ENCODE measurements at regions not wholly inside any gene's neighbourhood (a gene's known extent, or its start where the extent isn't known, plus 50 kb on each side); places are given as distances from the start of the nearest gene placed in this dataset.

DNA sequence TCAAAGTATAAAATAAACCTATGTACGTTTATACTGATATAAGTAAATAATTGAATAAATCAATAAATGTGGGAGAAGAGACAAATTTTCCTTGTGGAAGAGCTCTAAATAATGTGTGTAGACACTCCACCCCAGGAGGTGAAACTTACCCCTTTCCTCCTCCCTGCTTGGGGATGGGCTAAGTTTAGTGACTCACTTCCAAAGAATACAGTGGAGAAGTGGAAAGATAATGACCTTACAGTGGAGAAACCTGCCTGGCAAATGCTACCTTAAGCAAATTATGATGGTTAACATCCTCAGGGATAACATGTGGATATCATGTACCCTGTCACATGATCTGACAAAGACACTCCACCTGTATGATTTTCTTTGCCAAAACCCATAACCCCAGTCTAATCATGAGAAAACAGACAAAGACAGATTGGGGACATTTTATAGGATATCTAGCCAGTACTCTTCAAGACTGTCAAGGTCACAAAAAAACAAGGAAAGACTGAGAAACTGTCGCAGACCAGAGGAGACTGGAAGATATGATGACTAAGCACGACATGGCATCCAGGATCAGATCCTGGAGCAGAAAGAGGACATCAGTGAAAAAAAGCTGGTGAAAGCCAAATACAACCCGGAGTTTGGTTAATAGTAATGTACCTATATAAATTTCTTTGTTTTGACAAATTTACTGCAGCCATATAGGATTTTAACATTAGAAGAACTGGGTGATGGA, 195.5 kb upstream of the PRDM1 start:
- Mint-ChIP-seq H3K27me3 (ENCODE audit: low read depth) (no peaks in the 10 kb centered on the region), H3K36me3 (no peaks in the 10 kb centered on the region), H3K4me1 (peaks cover 5% of the 10 kb centered on the region), H3K9me3 (peaks cover 40% of the 10 kb centered on the region), H3K27ac (no peak overlapping the region), H3K4me3 (no peak overlapping the region)
- TF ChIP-seq, protein P1, sequence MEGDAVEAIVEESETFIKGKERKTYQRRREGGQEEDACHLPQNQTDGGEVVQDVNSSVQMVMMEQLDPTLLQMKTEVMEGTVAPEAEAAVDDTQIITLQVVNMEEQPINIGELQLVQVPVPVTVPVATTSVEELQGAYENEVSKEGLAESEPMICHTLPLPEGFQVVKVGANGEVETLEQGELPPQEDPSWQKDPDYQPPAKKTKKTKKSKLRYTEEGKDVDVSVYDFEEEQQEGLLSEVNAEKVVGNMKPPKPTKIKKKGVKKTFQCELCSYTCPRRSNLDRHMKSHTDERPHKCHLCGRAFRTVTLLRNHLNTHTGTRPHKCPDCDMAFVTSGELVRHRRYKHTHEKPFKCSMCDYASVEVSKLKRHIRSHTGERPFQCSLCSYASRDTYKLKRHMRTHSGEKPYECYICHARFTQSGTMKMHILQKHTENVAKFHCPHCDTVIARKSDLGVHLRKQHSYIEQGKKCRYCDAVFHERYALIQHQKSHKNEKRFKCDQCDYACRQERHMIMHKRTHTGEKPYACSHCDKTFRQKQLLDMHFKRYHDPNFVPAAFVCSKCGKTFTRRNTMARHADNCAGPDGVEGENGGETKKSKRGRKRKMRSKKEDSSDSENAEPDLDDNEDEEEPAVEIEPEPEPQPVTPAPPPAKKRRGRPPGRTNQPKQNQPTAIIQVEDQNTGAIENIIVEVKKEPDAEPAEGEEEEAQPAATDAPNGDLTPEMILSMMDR (IDR thresholded peaks at IDR 0.05; ENCODE audit: unreplicated experiment) = no peak
- no peak for DNase-seq (ENCODE audit: low spot score in 2 of 2, unreplicated experiment in 2 of 2)

DNA sequence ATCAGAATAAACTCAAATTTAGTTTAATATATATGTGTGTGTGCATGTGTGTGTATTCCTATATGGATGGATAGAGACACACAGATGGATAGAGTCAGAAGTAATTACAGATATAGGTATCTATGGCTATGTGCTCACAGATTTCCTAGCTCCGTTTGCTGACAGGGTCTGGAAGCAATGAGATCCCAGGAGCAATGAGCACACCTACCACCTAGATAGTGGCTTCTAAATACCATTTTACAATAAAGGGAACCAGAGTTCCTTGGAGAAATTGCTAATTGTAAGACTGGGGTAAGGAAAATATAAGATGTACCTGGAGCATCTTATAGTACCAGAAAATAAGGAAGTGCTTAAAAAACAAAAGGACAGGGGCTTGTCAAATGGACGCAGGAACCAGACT, 196.2 kb upstream of the PRDM1 start:
- Mint-ChIP-seq H3K9me3 (peaks cover 39% of the 10 kb centered on the region), H3K4me1 (peaks cover 3% of the 10 kb centered on the region), H3K36me3 (no peaks in the 10 kb centered on the region), H3K4me3 (no peak overlapping the region), H3K27ac (no peak overlapping the region), H3K27me3 (ENCODE audit: low read depth) (no peaks in the 10 kb centered on the region)
- no peak for DNase-seq (ENCODE audit: low spot score in 2 of 2, unreplicated experiment in 2 of 2)
- TF ChIP-seq, protein P1 (IDR thresholded peaks at IDR 0.05; ENCODE audit: unreplicated experiment) = no peak

DNA sequence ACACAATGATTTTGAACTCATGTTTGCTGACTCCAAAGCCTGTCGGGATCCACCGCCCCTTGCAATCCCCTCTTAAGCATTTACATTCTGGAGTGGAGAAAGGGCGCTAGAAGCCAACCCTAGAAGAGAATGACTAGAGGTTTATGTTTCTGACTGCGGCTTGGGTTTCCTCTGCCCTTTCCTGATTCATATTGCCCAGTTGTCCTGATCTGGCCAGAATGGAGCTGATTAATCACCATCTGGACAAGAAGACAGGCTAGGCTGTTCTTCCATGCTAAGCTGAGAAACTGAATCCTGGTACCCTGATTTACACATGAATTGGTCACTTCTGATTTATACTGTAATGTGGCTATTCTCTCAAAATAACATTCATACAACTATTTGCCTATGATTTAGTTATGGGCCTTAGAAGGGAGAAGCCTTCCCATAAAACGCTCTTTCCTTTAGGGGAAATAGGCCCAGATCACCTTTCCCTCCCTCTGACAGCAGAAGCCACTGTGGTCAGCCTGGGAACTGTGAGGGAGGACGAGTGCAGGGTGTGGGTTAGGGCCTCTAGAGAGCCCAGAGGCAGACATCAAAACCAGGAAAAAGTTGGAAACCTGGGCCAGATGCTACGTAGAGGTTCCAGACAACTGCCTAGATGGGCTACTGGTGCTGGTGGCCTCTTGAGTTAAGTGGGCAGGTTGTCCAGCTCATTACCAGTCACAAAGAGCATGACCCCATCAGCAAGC, 199.2 kb upstream of the PRDM1 start:
- peaks cover 27% of the 10 kb centered on the region for H3K9me3 Mint-ChIP-seq
- H3K4me3 Mint-ChIP-seq = no peak overlapping the region
- no peak overlapping the region for H3K27ac Mint-ChIP-seq
- DNase-seq (ENCODE audit: low spot score in 2 of 2, unreplicated experiment in 2 of 2) = no peak
- TF ChIP-seq, protein P1 (IDR thresholded peaks at IDR 0.05; ENCODE audit: unreplicated experiment) = no peak
- H3K36me3 Mint-ChIP-seq = no peaks in the 10 kb centered on the region
- peaks cover 6% of the 10 kb centered on the region for H3K27me3 Mint-ChIP-seq (ENCODE audit: low read depth)
- H3K4me1 Mint-ChIP-seq = no peaks in the 10 kb centered on the region

DNA sequence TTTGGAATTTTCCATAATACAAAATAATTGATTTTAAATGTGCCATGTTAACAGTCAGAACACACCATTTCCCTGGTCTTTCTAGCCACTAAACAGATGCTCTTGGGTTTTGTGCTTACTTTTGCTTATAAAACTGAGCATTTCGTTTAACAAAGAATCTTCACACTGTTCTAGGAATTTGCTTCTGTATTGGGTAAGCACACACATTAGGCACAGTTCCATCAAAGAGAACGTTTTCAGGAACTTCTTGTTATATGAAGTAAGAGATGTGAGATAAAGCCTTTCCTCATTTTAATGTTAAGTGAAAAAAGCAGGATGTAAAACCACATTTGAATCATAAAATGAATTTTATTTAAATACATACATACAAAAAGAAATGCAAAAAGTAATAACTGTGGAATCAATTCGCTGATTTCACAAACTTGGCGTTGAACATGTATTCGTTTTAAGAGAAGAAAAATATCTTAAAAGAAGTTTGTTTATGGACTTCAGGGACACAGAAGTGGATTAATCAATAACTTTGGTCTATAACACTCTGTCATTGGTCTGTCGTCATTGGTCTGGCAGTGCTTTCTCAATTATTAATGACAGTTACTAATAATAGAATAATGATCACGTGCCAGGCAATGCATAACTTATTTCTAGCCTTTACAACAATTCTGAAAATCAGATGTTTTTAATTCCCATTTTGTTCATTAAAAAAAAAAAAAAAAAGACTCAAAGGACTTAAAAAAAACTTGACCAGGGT, 199.9 kb upstream of the PRDM1 start:
- DNase-seq (ENCODE audit: low spot score in 2 of 2, unreplicated experiment in 2 of 2) = no peak
- no peak overlapping the region for H3K27ac Mint-ChIP-seq
- no peaks in the 10 kb centered on the region for H3K36me3 Mint-ChIP-seq
- no peak overlapping the region for H3K4me3 Mint-ChIP-seq
- TF ChIP-seq, protein P1 (IDR thresholded peaks at IDR 0.05; ENCODE audit: unreplicated experiment) = no peak
- peaks cover 11% of the 10 kb centered on the region for H3K27me3 Mint-ChIP-seq (ENCODE audit: low read depth)
- H3K9me3 Mint-ChIP-seq = peaks cover 24% of the 10 kb centered on the region
- H3K4me1 Mint-ChIP-seq = no peaks in the 10 kb centered on the region

DNA sequence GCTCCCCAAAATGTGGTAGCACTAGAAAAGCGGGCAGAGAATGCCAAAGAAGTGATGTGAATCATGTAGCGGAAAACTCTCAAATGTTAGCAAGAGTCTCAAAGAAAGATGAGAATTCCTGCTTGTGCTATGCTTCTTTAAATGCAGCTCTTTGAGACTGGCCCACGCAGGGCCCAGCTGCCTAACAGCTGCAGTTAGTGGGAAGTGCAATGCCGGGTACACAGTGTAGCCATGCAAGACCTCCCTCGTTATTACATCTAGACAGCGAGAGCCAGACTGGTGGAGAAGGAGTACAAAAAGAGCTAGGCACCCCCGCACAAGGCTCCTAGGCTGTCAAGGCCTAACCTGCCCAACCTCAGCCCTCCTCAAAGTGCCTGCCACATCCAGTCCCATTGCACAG, 201.7 kb upstream of the PRDM1 start:
- Mint-ChIP-seq H3K4me3 (no peak overlapping the region), H3K9me3 (peaks cover 6% of the 10 kb centered on the region), H3K27ac (no peak overlapping the region), H3K27me3 (ENCODE audit: low read depth) (peaks cover 22% of the 10 kb centered on the region), H3K4me1 (no peaks in the 10 kb centered on the region), H3K36me3 (no peaks in the 10 kb centered on the region)
- DNase-seq (ENCODE audit: low spot score in 2 of 2, unreplicated experiment in 2 of 2) = no peak
- TF ChIP-seq, protein P1 (IDR thresholded peaks at IDR 0.05; ENCODE audit: unreplicated experiment) = no peak
